ENCODE measurements at regions not wholly inside any gene's neighbourhood (a gene's known extent, or its start where the extent isn't known, plus 50 kb on each side); places are given as distances from the start of the nearest gene placed in this dataset.

- TF ChIP-seq POLR2A (IDR thresholded peaks at IDR 0.05) = no peak
- TF ChIP-seq CTCF (IDR thresholded peaks at IDR 0.05) = no peak
- no peak for TF ChIP-seq POLR2AphosphoS5 (IDR thresholded peaks at IDR 0.05)
- TF ChIP-seq EP300 (IDR thresholded peaks at IDR 0.05) = no peak
Measured at GRCh38 chr15:54803987-54804386, 392.8 kb downstream of the RSL24D1 start.

Data from gastroesophageal sphincter (tissue), 3 donors.